Transverse colon (tissue), 4 donors: ENCODE measurements at regions not wholly inside any gene's neighbourhood (a gene's known extent, or its start where the extent isn't known, plus 50 kb on each side); places are given as distances from the start of the nearest gene placed in this dataset.

Source experiments
- DNase-seq: peaks from one replicate; pipeline ENCODE4 v3.0.0-alpha.2; 2019
- H3K27ac ChIP-seq, 4 donors: fragments of 200-600 bp; sonication (generic); 2 replicates each; pipeline ENCODE4 v1.5.1; 2016 to 2018; ENCODE audit warnings: inconsistent platforms in 4 of 4
- H3K27me3 ChIP-seq: fragments of 200-600 bp; sonication (generic); 2 replicates; pipeline ENCODE4 v1.5.1; 2017; ENCODE audit warnings: inconsistent platforms
- H3K36me3 ChIP-seq, 4 donors: fragments of 200-600 bp; sonication (generic); 2 replicates each; pipeline ENCODE4 v1.5.1; 2017 to 2019; ENCODE audit warnings: inconsistent platforms in 4 of 4
- H3K4me1 ChIP-seq, 4 donors: fragments of 200-600 bp; sonication (generic); 2 replicates each; pipeline ENCODE4 v1.5.1; 2017 to 2020; ENCODE audit warnings: inconsistent platforms in 4 of 4
- H3K4me3 ChIP-seq, 4 donors: fragments of 200-600 bp; sonication (generic); 1 replicate in 1 of 4; 2 replicates in 3 of 4; pipeline versions ENCODE4 v1.5.1 to v1.6.1; 2017 to 2019; ENCODE audit warnings: inconsistent platforms in 4 of 4
- H3K9me3 ChIP-seq, 2 donors: fragments of 200-600 bp; sonication (generic); 2 replicates each; pipeline ENCODE4 v1.5.1; 2017 to 2019; ENCODE audit warnings: inconsistent platforms in 2 of 2
- EP300 ChIP-seq: sonication (generic); formaldehyde crosslinking; IDR thresholded peaks from one replicate; pipeline ENCODE4 v1.6.1; 2017; ENCODE audit warnings: antibody characterized with exemption, low read depth
- POLR2A ChIP-seq: fragments of 450-650 bp; IDR thresholded peaks from one replicate; pipeline ENCODE4 v1.6.1; 2016; ENCODE audit warnings: antibody characterized with exemption, mild to moderate bottlenecking, moderate library complexity
- POLR2AphosphoS5 ChIP-seq, 3 donors: sonication (generic); formaldehyde crosslinking; IDR thresholded peaks; one replicate each; pipeline ENCODE4 v1.6.1; 2016; ENCODE audit warnings: antibody characterized with exemption in 3 of 3
- WGBS, 2 donors: methylation state at CpG; one replicate each; pipeline ENCODE4 v1.1.5; 2018; ENCODE audit warnings: low coverage in 1 of 2; 5-methylcytosine and 5-hydroxymethylcytosine counted together
- in situ Hi-C, 4 donors: fragments of 200-750 bp; cut with MboI; loops; one replicate each; pipeline versions ENCODE4 v1.15.0 to v1.15.1; 2017; ENCODE audit warnings: low sequenced_read_pairs in 3 of 4, low pct_ligation_motif_present in 1 of 4, low pct_unique_long_range_greater_than_20kb in 1 of 4
- intact Hi-C: fragments of 100-400 bp; cut with DNase I; formaldehyde crosslinking; loops from one replicate; pipeline ENCODE4 v1.15.1; 2023; ENCODE audit warnings: low total_unique reads
- TF ChIP-seq, protein P1 (sequence below), 5 experiments: fragments of 200-600 bp in 3 of 5; fragments of 450-650 bp in 2 of 5; sonication (generic) in 3 of 5; IDR thresholded peaks; 1 replicate in 2 of 5; 2 replicates in 3 of 5; pipeline ENCODE4 v1.5.1; 2016 to 2017; ENCODE audit warnings: antibody characterized with exemption in 5 of 5, inconsistent platforms in 3 of 5, mild to moderate bottlenecking in 2 of 5, moderate library complexity in 1 of 5

DNA sequence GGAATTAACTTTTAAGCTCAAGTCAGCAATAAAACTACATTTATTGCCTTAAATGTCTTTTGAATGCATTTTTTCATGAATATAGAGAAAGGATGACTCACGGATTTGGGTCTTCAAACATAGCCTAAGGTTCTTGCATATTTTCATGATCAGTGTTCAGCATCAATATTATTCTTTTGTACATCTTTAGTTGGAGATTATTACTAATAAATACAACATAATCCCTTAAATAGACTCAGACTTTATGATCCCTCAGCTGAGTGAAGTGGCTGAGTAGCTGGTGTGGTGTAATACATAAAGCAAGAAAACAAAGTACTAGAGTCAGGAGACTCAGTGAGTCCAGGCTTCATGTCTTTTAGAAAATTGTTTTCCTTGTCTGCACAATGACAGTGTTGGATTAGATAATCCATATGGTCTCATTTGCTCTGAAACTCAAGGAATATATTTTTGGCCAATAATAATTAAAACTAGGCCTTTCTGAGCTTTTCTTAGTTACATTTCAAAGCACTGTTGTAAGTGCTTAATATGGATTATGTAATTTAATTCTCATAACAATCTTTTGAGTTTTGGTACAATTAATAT, 78.3 kb upstream of the UNC5C start:
- WGBS, 2 donors, result 69 to 80% methylated on average over 1 of the region's 1 CpG
- intact Hi-C loops, result no loop called here
- Histone ChIP-seq H3K4me1 (no peaks in the 10 kb centered on the region), H3K4me3 (no peak overlapping the region), H3K36me3 (no peaks in the 10 kb centered on the region), H3K27ac (no peak overlapping the region), H3K9me3 (no peaks in the 10 kb centered on the region), H3K27me3 (no peaks in the 10 kb centered on the region)
- no peak for DNase-seq
- in situ Hi-C loops, result no loop called here
- no peak for TF ChIP-seq POLR2A

- no peak overlapping the region for H3K4me3 ChIP-seq
- in situ Hi-C loops, result no loop called here
- no peak for DNase-seq
- no peaks in the 10 kb centered on the region for H3K4me1 ChIP-seq
- H3K27ac ChIP-seq, result no peak overlapping the region
- no peak for TF ChIP-seq POLR2AphosphoS5 (IDR thresholded peaks at IDR 0.05)
- TF ChIP-seq POLR2A, result no peak
- TF ChIP-seq, protein P1, sequence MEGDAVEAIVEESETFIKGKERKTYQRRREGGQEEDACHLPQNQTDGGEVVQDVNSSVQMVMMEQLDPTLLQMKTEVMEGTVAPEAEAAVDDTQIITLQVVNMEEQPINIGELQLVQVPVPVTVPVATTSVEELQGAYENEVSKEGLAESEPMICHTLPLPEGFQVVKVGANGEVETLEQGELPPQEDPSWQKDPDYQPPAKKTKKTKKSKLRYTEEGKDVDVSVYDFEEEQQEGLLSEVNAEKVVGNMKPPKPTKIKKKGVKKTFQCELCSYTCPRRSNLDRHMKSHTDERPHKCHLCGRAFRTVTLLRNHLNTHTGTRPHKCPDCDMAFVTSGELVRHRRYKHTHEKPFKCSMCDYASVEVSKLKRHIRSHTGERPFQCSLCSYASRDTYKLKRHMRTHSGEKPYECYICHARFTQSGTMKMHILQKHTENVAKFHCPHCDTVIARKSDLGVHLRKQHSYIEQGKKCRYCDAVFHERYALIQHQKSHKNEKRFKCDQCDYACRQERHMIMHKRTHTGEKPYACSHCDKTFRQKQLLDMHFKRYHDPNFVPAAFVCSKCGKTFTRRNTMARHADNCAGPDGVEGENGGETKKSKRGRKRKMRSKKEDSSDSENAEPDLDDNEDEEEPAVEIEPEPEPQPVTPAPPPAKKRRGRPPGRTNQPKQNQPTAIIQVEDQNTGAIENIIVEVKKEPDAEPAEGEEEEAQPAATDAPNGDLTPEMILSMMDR (IDR thresholded peaks at IDR 0.05), result no peak
- TF ChIP-seq EP300, result no peak
- H3K27me3 ChIP-seq, result no peaks in the 10 kb centered on the region
- H3K36me3 ChIP-seq, result no peaks in the 10 kb centered on the region
- intact Hi-C loops, result no loop called here
- H3K9me3 ChIP-seq, result no peaks in the 10 kb centered on the region
These were observed 76.2 kb upstream of the UNC5C start for GRCh38 chr4:95625020-95625419.

GRCh38 chr4:95619525-95620443, 71.0 kb upstream of the UNC5C start:
- H3K36me3 ChIP-seq, result no peaks in the 10 kb centered on the region
- intact Hi-C loops, result no loop called here
- DNase-seq, result no peak
- 79 to 87% methylated on average over 9 of the region's 9 CpGs for WGBS, 2 donors
- in situ Hi-C loops, result no loop called here
- H3K27me3 ChIP-seq, result no peaks in the 10 kb centered on the region
- TF ChIP-seq EP300 (no peak), POLR2A (no peak), POLR2AphosphoS5 (IDR thresholded peaks at IDR 0.05) (no peak)
- TF ChIP-seq, protein P1 (IDR thresholded peaks at IDR 0.05), result no peak
- H3K9me3 ChIP-seq, result no peaks in the 10 kb centered on the region
- H3K27ac ChIP-seq, result no peak overlapping the region
- no peak overlapping the region for H3K4me3 ChIP-seq
- H3K4me1 ChIP-seq, result no peaks in the 10 kb centered on the region

DNA sequence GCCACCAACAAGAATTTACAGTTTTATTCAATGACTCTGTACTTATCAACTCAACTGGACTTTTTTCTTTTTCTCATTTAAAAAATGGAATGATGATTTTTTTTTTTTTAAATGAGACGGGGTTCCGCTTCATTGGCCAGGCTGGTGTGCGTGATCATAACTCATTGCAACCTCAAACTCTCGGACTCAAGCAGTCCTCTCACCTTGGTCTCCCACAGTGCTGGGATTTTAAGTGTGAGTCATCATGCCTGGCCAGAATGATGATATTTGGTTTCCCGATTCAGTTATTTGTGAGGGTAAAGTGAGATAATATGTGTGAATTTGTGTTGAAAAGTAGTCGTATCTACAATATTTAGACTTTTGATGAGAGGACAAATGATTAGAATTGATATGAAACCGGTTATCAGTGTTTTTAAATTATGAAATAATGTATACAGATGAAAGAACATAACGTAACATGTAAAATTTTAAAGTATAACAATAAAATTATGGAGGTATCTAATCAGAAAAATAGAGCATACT, 66.0 kb upstream of the UNC5C start:
- no peak for DNase-seq
- H3K4me1 ChIP-seq, result no peaks in the 10 kb centered on the region
- no peak overlapping the region for H3K27ac ChIP-seq
- no peaks in the 10 kb centered on the region for H3K9me3 ChIP-seq
- H3K4me3 ChIP-seq, result no peak overlapping the region
- no peaks in the 10 kb centered on the region for H3K27me3 ChIP-seq
- TF ChIP-seq, protein P1 (IDR thresholded peaks at IDR 0.05), result no peak
- TF ChIP-seq POLR2AphosphoS5 (IDR thresholded peaks at IDR 0.05) (no peak), EP300 (no peak), POLR2A (no peak)
- whole genome bisulfite sequencing, 2 donors, result 84 to 91% methylated on average over 8 of the region's 8 CpGs
- no peaks in the 10 kb centered on the region for H3K36me3 ChIP-seq
- in situ Hi-C loops, result no loop called here
- intact Hi-C loops, result no loop called here
